Neural cell (in vitro differentiated cells): ENCODE measurements at regions not wholly inside any gene's neighbourhood (a gene's known extent, or its start where the extent isn't known, plus 50 kb on each side); places are given as distances from the start of the nearest gene placed in this dataset.

ENCODE experiments used
- CTCF ChIP-seq: fragments of 450-650 bp; IDR thresholded peaks from 2 replicates; pipeline ENCODE4 v1.5.1; 2014; ENCODE audit warnings: antibody characterized with exemption, mild to moderate bottlenecking, moderate library complexity; ENCODE audit not compliant: poor library complexity, severe bottlenecking
- EP300 ChIP-seq: fragments of 450-650 bp; conservative IDR thresholded peaks from 2 replicates; pipeline ENCODE4 v1.6.1; 2014; ENCODE audit warnings: antibody characterized with exemption, mild to moderate bottlenecking, moderate library complexity; ENCODE audit not compliant: poor library complexity, severe bottlenecking
- EZH2 ChIP-seq: fragments of 200-600, 300-800 bp; shearing (Covaris generic), sonication (generic); IDR thresholded peaks from 2 replicates; pipeline ENCODE4 v1.6.1; 2014; ENCODE audit warnings: antibody characterized with exemption, low read length, borderline replicate concordance, mild to moderate bottlenecking; ENCODE audit not compliant: insufficient read depth, poor library complexity, severe bottlenecking
- MXI1 ChIP-seq: fragments of 450-650 bp; conservative IDR thresholded peaks from 2 replicates; pipeline ENCODE4 v1.6.1; 2014; ENCODE audit warnings: antibody characterized with exemption, mild to moderate bottlenecking; ENCODE audit not compliant: poor library complexity, severe bottlenecking
- POLR2AphosphoS5 ChIP-seq: IDR thresholded peaks from 2 replicates; pipeline ENCODE4 v1.6.1; 2012
- RAD21 ChIP-seq: fragments of 450-650 bp; conservative IDR thresholded peaks from 2 replicates; pipeline ENCODE4 v1.6.1; 2014; ENCODE audit warnings: antibody characterized with exemption, mild to moderate bottlenecking, moderate library complexity
- REST ChIP-seq: IDR thresholded peaks from 2 replicates; pipeline ENCODE4 v1.6.1; 2012; ENCODE audit warnings: borderline replicate concordance
- SMC3 ChIP-seq: fragments of 450-650 bp; conservative IDR thresholded peaks from 2 replicates; pipeline ENCODE4 v1.6.1; 2014; ENCODE audit warnings: antibody characterized with exemption, mild to moderate bottlenecking, moderate library complexity; ENCODE audit not compliant: poor library complexity

GRCh38 chr18:34637094-34637801 is 72.8 kb upstream of the DTNA start:
- TF ChIP-seq CTCF (no peak), EZH2 (no peak), MXI1 (no peak), POLR2AphosphoS5 (no peak), EP300 (no peak), RAD21 (no peak), REST (no peak), SMC3 (no peak)
